Umbilical cord (tissue), 1 donor: ENCODE measurements at regions not wholly inside any gene's neighbourhood (a gene's known extent, or its start where the extent isn't known, plus 50 kb on each side); places are given as distances from the start of the nearest gene placed in this dataset.

ENCODE experiments used
- DNase-seq: peaks from one replicate; pipeline ENCODE4 v3.0.0-alpha.2; 2015; ENCODE audit warnings: low spot score

DNA sequence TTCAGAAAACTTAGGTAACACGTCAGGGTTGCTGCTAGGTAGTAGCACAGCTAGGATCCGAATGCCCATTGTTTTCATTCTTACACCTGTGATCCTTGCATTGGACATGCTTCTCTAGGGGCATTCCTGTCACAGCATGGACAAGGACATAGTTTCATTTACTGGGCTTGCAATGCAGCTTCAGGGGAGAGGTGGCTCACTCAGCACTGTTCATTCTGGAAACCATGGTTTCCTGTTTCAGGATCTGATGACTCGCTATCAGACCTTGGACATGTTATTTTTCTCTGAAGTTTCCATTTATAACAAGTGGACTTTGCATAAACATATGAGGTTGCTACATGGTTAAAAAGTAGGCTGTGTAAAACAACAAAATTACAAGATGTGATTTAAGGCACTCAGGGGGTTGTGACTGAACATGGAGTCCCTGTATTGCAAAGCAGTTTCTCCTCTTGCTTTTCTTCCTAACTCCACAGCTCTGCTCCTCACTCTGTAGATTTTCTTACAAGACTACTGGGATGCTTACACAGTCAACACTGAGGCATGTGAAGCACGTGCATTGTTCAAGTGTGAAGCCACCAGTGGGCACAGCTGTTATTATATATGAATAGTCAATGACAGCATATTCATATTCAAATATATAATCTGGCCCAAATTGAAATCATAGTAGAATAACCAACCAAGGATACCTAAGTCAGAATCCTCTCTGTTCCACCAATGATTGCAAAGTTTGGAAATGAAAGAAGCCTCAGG is 66.1 kb upstream of the STK32A start:
- DNase-seq: no peak

DNA sequence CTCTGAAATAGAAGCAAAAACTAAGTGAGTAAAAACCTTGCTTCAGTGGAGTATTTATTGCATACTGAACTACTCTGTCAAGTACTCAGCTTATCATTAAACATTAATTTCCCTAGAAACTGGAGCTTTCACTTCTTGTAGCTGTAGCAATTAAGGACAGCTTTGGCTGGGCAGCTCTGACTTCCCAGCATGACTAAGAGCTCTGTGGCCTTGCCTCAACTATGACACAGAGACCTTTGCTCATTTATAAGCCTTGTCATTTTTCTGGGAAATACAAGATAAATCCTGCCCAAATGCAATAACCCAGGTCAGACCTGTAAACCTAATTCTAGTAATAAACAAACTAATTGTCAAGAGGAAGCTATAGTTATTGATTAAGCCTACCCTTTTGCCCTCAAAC is 65.4 kb upstream of the STK32A start:
- DNase-seq: no peak

DNA sequence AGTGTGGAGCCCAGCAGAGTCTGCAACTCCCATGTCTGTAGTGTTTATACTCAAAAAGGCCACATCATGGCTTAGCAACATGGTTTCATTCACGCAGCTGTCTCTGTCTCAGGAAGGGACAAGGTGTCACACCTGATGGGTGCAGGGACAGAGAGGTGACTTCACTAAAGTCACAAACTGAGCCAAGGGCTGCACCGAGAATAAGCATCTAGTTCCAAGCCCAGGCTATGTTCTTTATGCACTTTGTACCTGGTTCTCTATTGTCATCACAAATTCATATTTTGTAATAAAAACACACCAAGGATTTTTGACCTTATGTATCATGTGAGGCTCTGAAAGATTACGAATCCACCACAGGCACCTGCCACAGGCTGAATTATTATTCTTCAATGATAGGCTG is 64.9 kb upstream of the STK32A start:
- no peak for DNase-seq

DNA sequence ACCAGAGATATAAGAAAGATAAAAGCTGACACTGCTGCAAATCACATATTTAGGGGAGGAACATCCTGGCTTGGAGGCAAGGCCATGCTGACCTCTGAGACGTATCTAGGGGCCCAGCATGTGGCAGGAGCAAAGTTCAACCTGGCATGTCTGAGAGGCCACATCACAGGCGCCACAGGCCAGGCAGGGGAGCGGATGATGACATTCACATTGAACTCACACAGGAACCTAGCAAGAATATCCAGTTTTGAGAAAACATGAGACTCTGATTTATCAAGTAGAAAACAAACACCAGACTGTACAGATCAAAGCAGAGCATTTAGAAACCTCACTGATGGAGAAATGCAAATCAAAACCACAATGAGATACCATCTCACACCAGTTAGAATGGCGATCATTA is 64.2 kb upstream of the STK32A start:
- peak; percentile 12 for DNase-seq

DNA sequence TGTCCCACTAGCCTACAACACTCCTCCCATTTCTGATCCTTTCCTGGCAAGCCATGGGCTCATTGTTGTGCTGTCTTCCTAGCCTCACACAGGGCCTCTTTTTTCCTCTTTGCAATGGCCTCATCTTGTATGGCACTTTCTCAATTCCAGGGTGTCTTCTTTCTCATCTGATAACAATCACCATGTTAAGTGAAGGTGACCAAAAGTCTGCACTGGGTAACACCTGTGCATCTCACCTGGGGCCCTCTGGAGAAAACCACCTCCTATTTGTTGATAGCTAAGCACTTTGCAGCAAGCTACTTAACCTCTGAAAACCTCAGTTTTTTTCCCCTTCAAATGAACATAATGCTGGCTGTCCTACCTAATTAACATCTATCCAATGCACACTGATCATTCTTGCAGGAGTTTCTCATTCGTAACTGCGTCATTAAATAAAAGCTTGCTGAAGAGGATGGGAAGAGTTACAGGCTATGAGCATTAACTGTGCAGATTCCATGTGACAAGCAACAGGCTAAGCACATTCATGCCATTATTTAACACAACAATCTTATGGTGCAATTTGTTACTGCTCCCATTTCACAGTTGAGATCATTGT is 60.1 kb upstream of the STK32A start:
- no peak for DNase-seq

DNA sequence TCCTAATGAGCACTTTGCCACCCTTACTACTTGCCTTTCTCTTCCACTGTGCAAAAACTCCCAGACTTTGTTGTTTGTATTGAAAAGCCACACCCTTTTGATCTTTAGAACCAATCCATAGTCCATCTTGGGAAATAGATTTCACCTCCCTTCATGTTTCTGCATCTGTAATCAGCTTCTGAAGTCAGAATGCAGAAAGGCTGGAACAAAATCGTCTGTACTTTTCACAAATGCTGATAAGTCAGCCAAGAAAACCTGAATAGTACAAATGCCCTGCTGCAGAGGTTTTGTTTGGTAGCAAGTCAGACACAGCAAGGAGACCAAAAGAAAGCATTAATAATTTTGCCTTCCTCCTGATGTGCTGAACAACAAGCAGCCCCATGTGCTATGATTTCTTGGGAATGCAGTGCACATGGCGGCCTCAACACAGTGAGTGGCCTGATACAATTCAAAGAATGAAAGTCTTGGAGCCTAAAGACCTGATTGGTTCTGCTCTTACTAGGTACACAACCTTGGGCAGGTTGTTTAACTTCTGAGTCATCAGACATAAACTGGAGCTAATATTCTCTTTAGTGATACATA is 59.2 kb upstream of the STK32A start:
- DNase-seq: no peak

DNA sequence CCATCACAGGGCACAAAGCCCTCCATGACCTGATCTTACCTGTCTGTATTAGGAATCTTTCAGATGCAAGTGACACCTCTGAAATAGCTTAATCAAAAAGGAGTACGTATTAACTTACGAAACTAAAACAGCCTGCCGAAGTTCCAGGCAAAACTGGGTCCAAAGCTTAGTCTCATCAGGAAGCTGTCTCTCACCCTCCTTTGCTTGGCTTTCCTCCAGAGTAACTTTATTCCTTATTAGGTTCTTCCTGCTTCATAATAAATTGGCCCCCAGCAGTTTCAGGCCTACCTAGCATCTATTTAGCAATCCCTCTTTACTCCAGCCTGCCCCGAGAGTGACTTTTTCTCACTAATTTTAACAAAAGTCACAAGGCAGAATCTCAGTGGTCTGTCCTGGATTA is 58.4 kb upstream of the STK32A start:
- DNase-seq: no peak

DNA sequence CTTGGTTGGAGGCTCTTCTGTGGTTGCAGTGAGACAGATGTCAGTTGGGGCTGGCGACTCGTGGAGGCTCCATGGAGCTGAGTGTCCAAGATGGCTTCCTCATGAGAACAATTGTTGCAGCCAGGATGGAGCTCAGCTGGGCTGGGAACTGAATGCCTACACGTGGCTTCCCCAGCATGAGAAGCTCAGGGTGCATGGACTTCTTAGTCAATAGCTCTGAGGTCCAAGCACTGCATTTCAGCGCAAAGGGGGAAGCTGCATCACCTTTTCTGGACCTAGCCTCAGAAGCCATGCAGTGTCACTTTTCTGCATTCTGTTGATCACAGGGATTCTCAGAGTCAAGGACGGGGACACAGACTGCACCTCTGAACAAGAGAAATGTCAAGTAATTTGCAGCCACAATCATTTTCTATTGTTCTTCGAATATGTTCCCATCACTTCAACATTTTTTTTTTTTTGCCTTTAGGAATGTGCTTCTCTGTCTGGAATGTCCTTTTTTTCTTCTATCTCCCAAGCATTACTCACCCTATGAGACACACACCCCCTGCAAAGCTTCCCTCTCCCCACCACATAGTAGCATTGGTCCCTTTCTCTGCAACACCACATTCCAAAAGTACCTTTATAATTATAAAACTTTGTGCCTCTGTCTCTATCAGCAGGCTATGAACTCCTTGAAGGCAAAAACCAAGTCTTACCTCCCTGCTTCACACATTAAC is 57.5 kb upstream of the STK32A start:
- no peak for DNase-seq

DNA sequence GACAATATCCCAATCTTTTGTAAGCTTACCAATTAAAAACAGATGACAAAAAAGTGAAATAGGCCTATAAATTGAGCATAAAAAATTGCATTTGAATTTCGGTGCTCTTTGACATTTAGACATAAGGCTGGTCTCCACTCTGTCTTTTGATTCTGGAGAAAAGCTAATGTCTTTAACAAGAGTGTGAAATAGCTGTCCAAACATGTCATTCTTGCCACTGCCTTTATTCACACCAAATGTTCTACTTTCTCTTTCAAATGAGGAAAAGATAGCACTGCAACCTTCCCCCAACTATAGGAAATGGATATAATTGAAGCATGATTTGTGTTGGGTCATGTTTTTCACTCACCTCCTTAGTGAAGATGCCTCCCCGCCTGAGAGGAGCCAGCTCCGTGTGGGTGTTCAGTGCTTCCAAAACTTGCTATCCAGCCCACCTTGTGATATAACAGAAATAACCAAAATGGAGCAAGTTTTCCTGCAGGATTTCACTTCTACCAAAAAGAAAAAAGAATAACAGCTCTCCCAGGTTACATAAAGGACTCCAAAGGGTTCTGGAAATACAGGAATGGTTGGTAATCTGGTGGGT is 55.2 kb upstream of the STK32A start:
- DNase-seq: no peak

DNA sequence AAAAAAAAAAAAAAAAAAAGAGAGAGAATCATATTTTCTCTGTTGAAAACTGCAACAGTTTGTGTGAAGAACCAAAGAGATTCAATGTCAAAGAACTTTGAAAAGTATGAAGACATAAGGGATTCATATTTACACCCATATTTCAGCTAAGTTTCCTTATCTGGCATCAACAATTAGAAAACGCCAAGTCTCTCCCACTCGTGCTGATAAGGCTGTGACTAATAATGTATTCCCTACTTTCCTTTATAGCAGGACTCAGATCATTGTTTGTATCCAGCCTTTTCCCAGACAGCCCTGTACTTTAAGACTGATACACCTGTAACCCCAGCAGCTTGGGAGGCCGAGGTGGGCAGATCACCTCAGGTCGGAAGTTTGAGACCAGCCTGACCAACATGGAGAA is 54.1 kb upstream of the STK32A start:
- no peak for DNase-seq
